ENCODE measurements at regions not wholly inside any gene's neighbourhood (a gene's known extent, or its start where the extent isn't known, plus 50 kb on each side); places are given as distances from the start of the nearest gene placed in this dataset.
"Not testable (repeated sequence)": the region's sequence is repeated elsewhere in the genome, so short reads cannot be mapped to it uniquely, and the experiment has no call there.

DNA sequence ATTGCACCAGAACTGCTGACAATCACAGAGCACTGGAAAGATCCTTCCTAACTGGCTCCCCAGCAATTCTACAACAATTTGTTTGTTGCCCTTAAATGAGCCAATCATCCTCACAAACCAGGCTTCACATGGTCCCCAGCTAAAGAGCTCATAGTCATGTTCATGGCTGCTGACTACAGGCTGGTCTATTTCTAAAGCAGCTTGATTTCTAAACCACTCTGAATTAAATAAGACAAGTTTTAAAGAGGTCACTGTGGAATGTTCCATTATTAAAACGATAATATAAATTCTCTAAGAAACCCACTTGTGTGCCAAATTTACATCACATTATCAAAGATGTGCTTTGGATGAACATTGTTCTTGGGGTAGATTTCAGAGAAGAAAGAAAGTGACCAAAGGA lies 110.7 kb downstream of the COPS8 start:
- no peak for DNase-seq (ENCODE audit: low read depth, low spot score)

DNA sequence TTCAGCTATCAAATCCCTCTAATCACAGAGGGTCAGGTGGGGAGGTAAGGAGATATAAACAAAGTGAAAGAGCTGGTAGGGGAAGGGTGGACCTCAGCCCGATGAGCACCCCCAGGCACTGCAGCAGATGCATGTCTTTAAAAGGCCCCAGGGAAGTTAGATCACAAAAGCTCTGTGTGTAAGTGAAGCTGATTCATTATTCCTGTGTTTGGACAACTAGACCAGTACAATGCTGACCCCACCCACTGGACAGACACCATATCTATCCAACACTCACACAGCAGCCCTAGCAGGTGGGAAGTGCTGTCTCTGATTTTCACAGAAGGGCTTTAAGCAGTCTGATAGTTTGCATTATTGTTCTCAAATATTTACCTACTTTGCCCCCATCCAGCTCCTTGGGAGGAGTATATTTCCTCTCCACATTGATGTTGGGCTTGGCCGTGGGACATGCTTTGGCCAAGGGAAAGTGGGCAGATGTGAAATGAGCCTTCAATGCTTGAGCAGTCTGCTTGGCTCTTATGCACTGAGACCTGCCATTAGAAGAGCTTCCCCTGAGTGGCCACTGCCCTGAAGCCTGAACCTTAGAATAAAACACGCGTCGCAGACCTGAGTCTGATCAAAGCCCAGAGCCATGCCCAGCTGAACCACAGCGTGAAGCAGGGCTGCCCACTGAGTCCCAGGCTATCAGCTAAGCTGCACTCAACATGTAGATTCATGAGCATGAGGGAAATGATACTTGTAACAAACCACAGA lies 111.4 kb downstream of the COPS8 start:
- no peak for DNase-seq (ENCODE audit: low read depth, low spot score)

DNA sequence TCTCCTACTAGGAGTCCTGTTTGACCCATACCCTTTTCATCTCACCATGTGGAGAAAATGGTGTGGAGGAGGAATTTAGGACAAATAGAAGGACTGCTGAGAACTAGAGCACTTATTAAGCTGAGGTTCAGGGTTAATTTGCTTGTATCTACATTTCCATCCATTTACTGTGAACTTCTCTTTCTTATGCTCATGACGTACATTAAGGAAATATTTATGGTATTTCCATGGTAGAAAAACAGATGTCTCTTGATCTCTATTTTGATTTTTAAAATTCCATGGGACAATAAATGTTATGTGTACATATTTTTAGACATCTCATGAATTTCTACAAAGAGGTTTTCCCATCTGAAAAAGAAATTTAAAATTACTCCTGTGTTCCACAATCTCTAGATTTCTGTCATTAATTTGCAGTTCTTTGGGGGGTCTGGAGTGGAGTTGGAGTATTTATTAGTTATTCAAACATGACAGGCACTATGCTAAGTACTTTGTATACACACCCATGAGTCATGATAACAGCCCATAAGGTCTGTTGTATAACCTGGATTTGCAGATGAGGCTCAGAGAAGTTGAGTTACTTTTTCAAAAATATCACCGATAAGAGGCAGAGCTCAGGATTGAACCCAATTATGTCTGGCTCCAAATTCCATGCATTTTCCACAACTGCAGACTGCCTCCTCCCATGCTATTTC lies 112.6 kb downstream of the COPS8 start:
- DNase-seq (ENCODE audit: low read depth, low spot score): no peak

DNA sequence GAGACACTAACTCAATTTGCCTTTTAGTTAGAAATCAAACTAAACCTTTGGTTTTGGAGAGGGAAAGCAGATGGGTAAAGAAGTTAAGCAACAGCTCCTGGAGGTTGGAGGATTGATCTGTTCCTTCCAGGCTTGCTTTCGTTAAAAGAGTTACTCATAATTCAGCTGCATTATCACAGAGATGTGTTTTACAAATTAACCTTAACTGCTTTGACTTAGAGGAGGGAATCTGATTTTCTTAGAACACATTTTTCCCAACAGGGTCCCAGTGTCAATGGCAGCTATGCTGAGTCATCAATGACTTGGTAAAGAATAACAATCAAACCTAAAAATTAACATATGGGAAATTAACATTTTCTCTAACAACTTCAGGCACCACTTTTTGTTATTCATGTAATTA lies 113.4 kb downstream of the COPS8 start:
- no peak for DNase-seq (ENCODE audit: low read depth, low spot score)

DNA sequence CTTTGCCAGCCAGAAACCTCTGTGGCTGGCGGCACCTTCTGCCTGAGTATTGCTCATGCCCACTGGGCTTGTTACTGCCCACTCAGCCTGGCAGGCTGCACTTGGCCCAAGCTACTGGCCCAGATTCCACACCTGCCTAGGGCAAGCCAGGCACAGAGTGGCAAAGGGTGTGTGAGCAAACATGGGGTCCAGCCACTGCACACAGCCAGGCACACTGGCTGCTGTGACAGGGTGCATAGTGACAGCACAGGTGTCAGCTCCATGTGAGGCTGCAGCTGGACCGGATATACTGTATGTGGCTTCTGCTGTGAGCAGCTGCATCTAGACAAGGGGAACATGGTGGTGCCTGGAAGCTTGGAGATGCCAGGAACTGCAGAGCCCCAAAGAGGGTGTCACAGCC lies 113.9 kb downstream of the COPS8 start:
- DNase-seq (ENCODE audit: low read depth, low spot score): no peak

DNA sequence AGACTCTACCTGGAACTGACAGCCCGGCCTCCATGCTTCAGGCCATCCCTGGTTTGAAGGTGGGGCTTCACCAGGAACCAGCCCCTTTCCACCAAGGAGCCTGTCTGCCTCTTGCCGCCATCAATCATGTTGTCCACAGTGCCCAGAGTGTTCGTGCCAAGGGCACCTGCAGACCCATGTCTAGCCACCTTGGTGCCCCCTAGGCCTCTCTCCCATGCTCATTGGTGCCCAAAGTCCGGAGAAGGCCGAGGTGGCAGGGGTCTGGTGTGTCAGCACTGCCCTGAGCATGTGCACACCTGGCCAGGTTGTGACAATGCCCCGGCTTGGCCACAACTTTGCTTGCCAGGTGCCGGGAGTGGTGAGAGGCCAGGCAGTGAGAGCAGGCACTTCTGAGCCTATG lies 114.8 kb downstream of the COPS8 start:
- no peak for DNase-seq (ENCODE audit: low read depth, low spot score)

DNA sequence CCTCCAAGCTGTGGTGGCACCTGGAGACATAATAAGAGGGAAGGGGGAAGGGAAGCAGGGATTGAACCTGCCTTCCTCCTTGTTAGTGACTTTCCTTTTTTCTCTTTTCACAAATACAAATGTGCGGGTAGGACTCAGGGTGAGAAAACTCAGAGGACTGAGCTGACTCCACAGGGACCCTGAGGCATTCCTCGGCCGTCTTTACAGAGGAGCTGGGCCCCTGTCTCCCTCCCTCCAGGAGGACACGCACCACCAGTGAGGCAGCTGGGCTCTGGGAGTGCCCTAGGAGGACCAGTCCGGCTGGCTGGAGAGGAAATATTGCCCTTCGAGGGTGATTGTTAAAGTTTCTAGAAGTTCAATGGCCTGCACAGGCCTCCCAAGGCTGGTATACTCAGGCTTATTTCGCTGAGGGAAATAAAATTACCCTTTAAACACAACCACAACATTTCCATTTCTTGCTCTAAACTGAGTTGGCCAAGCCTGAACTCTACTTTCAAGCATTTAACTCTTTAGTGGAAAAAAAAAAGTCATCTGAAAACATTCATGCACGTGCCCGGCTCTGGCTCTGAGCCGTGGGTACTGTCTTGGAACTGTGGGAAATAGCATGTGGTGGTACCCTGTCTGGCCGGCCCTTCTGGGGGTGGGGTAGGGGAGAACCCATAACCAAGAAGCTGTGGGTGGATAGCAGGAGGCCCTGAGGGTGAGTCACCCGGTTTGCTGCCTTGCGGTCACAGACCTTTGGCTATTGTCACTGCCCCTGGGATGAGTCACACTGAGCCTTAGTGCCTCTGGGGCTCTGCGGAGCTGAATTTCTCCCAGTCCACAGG lies 116.0 kb downstream of the COPS8 start:
- no peak for DNase-seq (ENCODE audit: low read depth, low spot score)

DNA sequence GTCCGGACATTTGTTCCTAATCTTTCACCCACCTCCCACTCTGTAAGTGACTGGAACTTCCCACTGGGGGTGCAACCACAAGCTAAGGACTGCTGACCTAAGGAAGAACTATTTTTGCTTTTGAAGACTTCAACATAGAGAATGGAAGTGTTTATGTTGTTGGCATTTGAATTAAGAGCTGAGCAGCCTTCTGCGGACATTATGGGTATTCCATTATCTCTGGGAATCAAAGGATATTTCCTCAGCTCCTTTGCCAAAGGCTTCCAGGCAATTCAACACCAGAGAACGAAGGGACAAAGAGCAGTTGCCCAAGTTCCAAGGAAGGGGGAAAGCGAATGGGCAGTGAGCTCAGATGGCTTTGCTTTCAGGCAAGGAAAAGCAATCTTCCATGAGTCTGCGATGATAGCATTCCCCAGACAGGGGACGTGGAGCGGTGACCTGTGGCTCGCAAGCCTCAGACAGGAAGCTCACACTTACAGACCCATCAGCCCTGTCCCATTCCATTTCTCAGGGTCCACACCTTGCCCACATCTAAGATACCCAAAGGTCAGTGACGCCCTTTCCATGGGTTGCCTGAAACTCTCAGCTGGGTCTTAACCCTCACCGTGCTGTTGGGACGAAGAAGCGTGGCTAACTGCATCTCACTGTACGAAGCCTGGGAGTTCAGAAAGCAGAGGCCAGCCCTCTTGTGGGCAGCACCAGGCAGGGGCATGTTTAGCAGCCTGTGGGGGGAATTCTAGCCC lies 116.8 kb downstream of the COPS8 start:
- no peak for DNase-seq (ENCODE audit: low read depth, low spot score)

DNA sequence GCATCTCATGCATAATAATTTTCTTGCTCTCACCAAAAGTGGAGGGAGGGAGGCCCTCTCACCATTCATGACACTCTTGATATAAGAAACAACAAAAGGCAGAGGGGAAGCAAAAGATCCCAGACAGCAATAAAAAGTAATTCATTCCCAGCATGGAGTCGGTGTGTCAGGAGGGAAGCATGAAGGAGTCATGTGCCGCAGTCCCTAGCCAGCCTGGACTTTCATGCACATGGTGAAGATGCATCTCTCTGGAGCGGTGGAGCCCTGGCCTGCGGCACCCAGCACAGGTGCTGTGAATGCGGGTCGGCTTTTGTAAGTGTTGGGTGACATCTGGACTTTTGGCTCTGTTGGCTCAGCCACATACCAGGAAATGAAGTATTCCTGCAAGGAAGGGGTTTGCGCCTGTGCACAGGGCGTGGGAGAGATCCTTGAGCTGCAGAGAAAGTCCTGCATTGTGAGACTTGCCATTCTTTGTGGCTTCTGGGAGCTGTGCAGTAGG lies 119.4 kb downstream of the COPS8 start:
- no peak for DNase-seq (ENCODE audit: low read depth, low spot score)

DNA sequence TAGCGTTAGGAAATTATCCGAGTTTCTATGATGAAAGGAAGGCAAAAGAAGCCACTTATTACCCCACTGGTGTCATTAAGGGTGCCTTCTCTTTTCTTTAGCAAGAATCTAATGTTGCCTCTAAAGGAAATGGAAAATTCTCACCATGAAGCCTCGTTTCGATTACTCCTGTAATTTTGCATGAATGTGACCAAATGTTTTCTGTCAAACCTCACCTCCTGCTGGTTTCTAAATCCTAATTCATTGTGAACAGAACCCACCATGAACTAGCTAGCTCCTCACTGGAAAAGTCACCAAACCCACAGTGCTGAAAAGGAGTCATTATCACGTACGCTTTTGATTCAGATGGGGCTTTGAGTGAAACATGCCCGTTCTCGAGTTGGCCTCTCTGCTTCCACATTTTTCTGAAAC lies 119.9 kb downstream of the COPS8 start:
- no peak for DNase-seq (ENCODE audit: low read depth, low spot score)

DNA sequence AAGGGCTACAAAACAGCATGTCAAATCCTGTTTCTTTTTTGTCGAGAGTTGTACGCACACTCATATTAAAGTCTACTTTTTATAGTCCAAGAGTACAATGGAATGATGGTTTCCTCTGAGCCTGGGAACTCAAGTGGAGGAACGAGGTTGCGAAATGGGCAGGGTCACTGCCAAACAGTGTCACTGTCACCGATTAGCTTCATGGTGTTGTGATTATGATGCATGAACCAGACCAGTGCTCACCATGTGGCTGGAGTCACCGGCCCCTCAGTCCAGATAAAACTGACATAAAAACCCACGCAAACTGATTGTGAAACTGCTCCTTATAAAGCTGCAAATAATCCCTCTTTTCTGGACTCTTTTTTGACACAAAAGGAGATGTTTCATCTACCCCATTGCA lies 122.0 kb downstream of the COPS8 start:
- no peak for DNase-seq (ENCODE audit: low read depth, low spot score)

DNA sequence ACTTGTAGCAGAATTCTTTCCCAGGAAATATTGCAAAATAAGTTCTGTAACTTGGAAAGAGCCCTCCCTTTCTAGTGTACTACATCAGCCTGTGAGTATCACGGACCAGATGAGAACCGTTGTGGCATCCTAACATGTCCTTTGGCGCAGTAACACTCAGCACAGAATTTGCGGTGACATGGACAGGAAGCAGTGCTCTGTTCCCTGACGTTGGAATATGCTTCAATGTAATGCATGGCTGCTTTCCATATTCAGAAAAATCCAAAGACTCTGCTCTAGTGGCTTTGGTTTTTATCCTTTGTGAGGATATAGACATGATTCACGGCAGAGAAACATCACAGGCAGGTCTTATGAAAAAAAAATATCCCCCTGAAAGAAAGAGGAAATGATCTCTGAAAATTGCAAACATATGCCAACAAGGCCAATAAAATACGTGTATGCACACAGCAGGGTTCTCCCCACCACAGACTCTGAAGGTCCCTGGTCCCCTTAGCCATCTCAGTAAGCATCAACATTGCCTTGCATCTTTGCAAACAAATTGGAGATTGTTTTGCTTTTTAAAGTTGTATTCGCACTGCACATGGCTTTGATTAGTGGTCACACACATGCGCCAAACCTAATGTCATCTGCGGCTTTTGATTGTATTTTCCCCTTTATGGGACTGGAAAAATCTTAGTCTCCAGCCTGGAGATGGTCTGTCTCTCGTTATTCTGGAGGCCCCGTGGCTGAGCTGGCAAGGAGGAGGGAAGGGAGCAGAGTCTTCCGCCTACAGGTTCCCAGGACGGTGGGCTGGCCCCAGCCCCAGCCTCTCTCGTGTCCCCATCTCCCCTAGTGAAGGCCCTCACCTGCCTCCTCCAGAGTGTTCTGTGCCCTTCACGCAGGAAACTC lies 122.9 kb downstream of the COPS8 start:
- DNase-seq (ENCODE audit: low read depth, low spot score): no peak

DNA sequence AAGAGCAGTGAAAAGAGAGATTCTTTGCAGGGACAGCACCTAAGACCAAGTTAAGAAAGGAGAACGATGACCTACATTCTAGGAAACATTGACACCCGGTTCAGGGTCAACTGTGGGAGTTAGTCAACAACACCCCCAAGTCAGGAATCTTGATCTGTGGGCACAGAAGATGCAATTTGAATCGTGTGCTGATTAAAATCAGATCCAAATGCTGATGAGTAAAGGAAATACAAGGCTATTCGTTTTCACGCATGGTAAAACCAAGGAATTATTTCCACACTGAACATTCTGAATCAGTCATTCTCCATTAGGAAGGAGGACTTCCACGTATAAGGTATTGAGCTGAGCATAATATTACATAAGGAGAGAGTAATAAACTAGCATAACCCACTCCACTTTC lies 124.2 kb downstream of the COPS8 start:
- DNase-seq (ENCODE audit: low read depth, low spot score): no peak

DNA sequence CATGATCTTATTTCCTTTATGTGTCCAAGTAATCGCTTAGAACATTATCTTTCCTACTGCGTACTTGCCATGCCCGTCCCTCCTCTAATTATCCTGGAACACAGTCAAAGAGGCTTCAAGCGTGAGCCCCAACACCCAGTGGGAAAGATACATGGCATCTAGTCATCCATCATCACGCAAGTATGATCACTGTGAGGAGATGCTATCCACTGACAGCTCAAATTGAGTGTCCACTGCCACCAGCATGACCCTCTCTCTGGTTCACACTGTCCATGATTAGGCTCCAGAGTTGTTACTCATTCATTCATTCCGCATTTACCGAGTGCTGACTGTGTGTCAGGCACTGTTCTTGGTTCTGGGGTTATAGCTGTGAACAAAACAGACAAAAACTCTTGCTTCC lies 124.6 kb downstream of the COPS8 start:
- DNase-seq (ENCODE audit: low read depth, low spot score): no peak

DNA sequence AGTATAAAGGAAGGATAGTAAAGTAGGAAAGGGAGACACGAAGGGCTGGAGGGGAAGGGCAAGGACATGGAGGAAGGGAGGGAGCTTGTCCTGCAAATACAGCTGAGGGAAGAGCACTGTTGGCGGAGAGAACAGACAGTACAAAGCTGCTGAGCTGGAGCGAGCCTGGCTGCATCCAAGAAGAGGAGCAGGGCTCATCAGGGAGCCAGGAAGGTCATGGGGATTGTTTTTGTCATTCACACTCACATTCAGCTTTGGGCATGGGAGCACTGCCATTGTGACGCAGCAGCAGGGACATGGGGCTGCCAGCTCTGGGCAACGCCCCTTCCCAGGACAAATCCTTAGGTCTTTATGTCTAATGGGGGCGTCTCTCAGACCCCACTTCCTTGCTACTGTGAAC lies 125.1 kb downstream of the COPS8 start:
- no peak for DNase-seq (ENCODE audit: low read depth, low spot score)

DNA sequence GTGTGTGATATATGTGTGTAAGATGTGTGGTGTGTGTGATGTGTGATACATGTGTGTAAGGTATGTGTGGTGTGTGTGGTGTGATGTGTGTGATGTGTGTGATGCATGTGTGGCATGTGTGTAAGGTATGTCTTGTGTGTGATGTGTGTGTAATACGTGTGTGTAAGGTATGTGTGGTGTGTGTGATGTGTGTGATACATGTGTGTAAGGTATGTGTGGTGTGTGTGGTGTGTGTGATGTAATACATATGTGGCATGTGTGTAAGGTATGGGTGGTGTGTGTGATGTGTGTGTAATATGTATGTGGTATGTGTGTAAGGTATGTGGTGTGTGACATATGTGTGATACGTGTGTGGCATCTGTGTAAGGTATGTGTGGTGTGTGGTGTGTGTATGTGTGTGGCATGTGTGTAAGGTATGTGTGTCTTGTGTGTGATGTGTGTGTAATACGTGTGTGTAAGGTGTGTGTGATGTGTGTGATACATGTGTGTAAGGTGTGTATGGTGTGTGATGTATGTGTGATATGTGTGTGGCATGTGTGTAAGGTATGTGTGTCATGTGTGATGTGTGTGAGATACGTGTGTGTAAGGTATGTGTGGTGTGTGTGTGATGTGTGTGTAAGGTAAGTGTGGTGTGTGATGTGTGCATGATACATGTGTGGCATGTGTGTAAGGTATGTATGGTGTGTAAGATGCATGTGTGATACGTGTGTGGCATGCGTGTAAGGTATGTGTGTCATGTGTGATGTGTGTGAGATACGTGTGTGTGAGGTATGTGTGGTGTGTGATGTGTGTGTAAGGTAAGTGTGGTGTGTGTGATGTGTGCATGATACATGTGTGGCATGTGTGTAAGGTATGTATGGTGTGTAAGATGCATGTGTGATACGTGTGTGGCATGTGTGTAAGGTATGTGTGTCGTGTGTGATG lies 126.9 kb downstream of the COPS8 start:
- not testable (repeated sequence) for DNase-seq (ENCODE audit: low read depth, low spot score)

DNA sequence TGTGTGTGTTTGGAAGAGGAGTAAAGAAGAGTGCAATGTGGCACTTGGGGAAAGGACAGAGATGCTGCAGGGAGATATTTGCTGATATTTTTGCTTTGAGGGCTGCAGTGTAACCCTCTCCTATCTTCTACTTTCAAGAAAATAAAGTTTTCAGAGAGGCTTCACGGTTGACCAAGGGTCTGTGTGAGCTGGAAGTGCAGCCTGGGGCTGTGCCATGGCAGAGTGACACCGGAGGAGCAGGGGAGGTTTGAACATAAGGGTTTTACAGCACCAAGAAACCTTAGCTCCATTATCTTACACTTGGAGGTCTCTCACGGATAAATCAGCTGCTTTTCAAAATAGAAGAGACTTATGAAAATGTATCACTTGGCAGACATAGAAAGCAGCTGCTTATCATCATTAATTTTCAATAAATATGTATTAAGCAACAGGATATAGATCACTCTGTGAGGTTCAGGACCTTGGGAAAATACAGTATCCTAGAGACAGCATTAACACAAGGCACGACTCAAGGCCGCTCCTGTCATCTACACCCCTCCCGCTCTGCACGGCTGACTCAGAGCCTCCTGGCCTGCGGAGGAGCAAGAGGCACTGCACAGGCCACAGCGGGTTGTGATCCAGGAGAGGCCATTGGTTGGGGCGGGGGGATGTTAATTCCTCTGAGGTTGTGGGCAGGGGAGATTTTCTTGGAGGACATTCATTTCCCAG lies 127.8 kb downstream of the COPS8 start:
- DNase-seq (ENCODE audit: low read depth, low spot score): no peak

DNA sequence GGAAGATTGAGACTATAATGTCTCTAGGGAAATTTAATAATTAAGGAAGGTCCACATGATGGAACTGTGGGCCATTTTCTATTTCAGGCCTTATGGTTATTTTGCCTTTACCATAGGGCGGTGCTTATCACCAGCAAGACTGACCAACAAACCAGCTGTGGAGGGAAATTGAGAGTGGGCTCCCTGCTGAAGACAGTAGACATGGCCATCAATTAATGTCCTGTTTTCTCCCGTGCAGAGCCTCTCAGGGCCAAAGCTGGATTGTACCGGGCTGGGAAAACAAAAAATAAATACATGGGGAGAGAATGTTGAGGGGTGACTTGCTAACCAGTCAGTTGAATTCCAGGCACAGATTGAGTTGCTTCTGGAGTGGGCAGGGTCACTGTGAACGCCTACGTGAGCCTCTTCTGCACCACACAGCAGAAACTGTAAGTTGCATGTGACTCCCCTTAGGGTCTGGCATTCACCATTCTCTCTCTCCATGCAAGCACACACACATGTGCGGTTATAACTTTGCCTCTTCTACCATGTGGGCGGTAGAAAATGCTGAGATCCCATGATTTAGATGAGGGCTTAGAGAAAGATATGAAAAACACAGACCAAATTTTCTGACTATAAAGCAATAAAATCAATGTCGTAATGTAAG lies 128.5 kb downstream of the COPS8 start:
- no peak for DNase-seq (ENCODE audit: low read depth, low spot score)
